Cardiac muscle cell (in vitro differentiated cells and primary cell): ENCODE measurements at regions not wholly inside any gene's neighbourhood (a gene's known extent, or its start where the extent isn't known, plus 50 kb on each side); places are given as distances from the start of the nearest gene placed in this dataset.

ENCODE experiments used
- DNase-seq, 2 donors: peaks; one replicate each; pipeline versions ENCODE4 v3.0.0 to v3.0.0-alpha.2; 2010 to 2017; ENCODE audit warnings: low read depth in 1 of 2, low spot score in 1 of 2
- H3K27ac ChIP-seq: fragments of 200-600 bp; sonication (generic); 2 replicates; pipeline ENCODE4 v1.5.1; 2016
- H3K27me3 ChIP-seq: fragments of 200-600 bp; sonication (generic); 2 replicates; pipeline ENCODE4 v1.6.0; 2016; ENCODE audit warnings: control low read depth
- H3K36me3 ChIP-seq: fragments of 200-600 bp; sonication (generic); 2 replicates; pipeline ENCODE4 v1.5.1; 2016; ENCODE audit warnings: control low read depth
- H3K4me1 ChIP-seq: fragments of 200-600 bp; sonication (generic); 2 replicates; pipeline ENCODE4 v1.8.1; 2017; ENCODE audit warnings: low read depth, mild to moderate bottlenecking, mixed run types
- H3K4me3 ChIP-seq: fragments of 200-600 bp; sonication (generic); 2 replicates; pipeline ENCODE4 v1.5.1; 2016; ENCODE audit warnings: mild to moderate bottlenecking
- H3K9me3 ChIP-seq: fragments of 200-600 bp; sonication (generic); 2 replicates; pipeline ENCODE4 v1.5.1; 2017; ENCODE audit warnings: low read depth, mild to moderate bottlenecking, control low read depth
- TF ChIP-seq, protein P1 (sequence below): IDR thresholded peaks from 2 replicates; pipeline ENCODE4 v1.5.1; 2012; ENCODE audit warnings: low read depth, mild to moderate bottlenecking, low read length

DNA sequence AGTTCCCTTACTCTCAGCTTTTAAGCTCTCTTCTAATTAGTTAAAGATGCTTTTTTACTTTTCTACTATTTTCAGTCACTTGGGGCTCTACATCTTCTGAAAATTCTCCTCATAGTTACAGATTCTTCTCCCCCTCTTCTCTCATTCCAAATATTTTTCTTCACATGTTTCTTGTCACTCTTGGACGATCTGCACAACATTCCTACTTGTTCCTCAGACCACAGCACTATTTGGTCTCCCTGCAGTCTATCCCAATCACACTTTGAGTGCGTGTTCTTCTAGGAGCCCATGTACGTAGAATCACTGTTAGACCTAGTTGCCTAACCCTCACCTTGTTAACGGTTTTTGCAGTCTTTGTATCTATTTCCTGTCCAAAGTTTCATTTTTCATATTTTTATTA is 222.5 kb upstream of the SPRY2 start:
- Histone ChIP-seq H3K9me3 (no peaks in the 10 kb centered on the region), H3K4me1 (no peaks in the 10 kb centered on the region), H3K36me3 (no peaks in the 10 kb centered on the region), H3K27ac (no peak overlapping the region), H3K27me3 (no peaks in the 10 kb centered on the region), H3K4me3 (no peak overlapping the region)
- TF ChIP-seq, protein P1, sequence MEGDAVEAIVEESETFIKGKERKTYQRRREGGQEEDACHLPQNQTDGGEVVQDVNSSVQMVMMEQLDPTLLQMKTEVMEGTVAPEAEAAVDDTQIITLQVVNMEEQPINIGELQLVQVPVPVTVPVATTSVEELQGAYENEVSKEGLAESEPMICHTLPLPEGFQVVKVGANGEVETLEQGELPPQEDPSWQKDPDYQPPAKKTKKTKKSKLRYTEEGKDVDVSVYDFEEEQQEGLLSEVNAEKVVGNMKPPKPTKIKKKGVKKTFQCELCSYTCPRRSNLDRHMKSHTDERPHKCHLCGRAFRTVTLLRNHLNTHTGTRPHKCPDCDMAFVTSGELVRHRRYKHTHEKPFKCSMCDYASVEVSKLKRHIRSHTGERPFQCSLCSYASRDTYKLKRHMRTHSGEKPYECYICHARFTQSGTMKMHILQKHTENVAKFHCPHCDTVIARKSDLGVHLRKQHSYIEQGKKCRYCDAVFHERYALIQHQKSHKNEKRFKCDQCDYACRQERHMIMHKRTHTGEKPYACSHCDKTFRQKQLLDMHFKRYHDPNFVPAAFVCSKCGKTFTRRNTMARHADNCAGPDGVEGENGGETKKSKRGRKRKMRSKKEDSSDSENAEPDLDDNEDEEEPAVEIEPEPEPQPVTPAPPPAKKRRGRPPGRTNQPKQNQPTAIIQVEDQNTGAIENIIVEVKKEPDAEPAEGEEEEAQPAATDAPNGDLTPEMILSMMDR: no peak
- DNase-seq: no peak

DNA sequence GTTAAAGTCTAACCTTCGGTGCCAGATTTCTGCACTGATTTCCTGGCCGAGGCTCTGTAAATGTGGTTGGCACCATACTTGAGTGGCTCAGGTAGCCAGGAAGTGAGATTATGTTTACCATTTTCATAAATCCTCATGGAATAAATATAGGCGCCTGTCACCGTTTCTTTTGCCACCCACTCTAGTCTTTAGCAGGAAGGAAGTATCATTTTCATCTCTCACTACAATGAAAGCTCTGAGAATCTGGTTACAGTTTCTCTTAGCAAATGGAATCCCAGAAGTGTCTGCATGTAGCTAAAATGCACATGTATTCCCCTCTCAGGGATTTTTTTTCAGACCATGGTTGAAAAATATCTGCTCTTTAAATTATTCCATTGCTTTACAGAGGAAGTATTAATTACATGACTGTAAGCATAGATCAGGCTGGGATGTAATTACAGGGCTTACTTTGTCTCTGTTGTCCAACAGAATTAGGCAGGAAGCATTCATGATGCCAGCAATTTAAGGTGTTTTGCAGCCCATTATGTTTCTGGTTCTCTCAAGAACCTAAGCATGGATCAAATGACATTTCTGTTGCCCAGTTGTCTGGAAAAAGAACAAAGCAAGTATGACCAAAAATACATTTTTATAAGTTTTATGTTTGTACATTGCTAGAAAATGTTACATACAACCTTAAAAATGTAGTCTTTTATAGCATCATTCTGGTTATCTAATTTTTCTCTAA is 221.7 kb upstream of the SPRY2 start:
- Histone ChIP-seq H3K36me3 (no peaks in the 10 kb centered on the region), H3K4me3 (no peak overlapping the region), H3K4me1 (no peaks in the 10 kb centered on the region), H3K9me3 (no peaks in the 10 kb centered on the region), H3K27ac (no peak overlapping the region), H3K27me3 (no peaks in the 10 kb centered on the region)
- no peak for DNase-seq
- TF ChIP-seq, protein P1: no peak

DNA sequence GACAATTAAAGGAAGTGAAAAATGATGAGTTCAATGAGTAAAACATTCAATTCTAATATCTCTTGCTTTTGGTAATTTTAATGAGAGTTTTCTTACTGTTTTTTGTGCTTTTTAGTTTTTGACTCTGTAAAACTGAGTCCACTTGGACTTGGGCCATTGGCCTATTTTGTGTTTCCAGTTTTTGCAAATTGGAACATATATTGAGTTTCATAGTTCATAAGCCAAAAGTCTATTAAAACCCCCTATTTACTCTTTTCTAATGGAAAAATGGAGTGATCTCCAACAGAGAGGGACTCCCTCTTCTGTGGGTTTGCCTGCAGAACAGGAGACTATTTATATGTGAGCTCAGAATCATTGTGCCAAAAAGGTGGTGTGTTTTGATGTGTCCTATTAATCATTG is 219.7 kb upstream of the SPRY2 start:
- no peak overlapping the region for H3K4me3 ChIP-seq
- no peaks in the 10 kb centered on the region for H3K4me1 ChIP-seq
- H3K9me3 ChIP-seq: no peaks in the 10 kb centered on the region
- no peak for DNase-seq
- no peaks in the 10 kb centered on the region for H3K27me3 ChIP-seq
- H3K36me3 ChIP-seq: no peaks in the 10 kb centered on the region
- no peak overlapping the region for H3K27ac ChIP-seq
- TF ChIP-seq, protein P1: no peak

DNA sequence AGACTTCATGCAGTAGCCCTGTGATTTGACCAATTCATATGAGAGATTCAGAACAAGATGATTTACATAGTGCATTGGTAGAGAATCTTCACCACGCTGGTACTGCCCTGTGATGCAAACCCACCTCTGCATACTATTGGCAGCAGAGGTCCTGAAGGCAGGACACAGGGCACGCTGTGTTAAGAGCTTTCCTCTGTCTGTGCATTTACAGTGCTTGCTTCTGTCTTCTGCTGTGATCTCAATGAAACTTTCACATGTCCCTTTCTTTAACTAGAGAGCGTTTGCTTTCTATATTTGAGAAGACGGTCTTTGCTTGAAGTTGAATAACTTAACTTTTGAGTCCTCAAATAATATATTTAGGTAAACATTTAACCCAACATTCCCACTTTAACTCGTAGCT is 219.0 kb upstream of the SPRY2 start:
- Histone ChIP-seq H3K27ac (no peak overlapping the region), H3K4me3 (no peak overlapping the region)
- no peak for DNase-seq

DNA sequence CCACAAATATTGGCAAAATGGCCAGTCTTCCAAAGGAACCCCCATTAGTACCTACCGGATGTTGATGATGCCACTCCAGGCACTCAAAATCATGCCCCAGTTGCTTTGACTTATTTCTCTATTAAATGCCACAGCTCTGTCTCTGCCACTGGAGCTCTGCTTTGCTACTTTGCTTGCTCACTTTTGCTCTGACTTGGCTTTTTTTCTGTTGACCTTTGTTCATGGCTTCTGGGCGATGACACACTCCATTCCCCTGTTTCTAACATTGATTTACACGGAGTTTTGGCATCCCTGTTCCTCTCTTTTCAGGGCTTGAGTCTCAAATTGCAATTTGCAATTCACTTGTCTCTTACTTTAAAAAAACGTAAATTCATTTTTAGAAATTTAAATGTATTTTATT is 217.1 kb upstream of the SPRY2 start:
- no peak for DNase-seq
- no peaks in the 10 kb centered on the region for H3K36me3 ChIP-seq
- H3K27me3 ChIP-seq: no peaks in the 10 kb centered on the region
- no peaks in the 10 kb centered on the region for H3K9me3 ChIP-seq
- no peak overlapping the region for H3K27ac ChIP-seq
- no peaks in the 10 kb centered on the region for H3K4me1 ChIP-seq
- H3K4me3 ChIP-seq: no peak overlapping the region
- TF ChIP-seq, protein P1: no peak

More for the DNA sequence above, 219.0 kb upstream of the SPRY2 start:
- Histone ChIP-seq H3K9me3 (no peaks in the 10 kb centered on the region), H3K27me3 (no peaks in the 10 kb centered on the region), H3K4me1 (no peaks in the 10 kb centered on the region), H3K36me3 (no peaks in the 10 kb centered on the region)
- TF ChIP-seq, protein P1: no peak
